K562 (cell line): ENCODE measurements at regions not wholly inside any gene's neighbourhood (a gene's known extent, or its start where the extent isn't known, plus 50 kb on each side); places are given as distances from the start of the nearest gene placed in this dataset.

ENCODE experiments used
- CBFA2T3 ChIP-seq: fragments of 450-650 bp; IDR thresholded peaks from 2 replicates; pipeline ENCODE4 v1.6.1; 2017
- CXXC5 ChIP-seq: fragments of 250-450 bp; sonication (Bioruptor Pico); IDR thresholded peaks from 2 replicates; pipeline ENCODE4 v1.8.0; 2022; ENCODE audit warnings: inconsistent platforms, mild to moderate bottlenecking, moderate library complexity
- HDAC2 ChIP-seq: fragments of 450-650 bp; IDR thresholded peaks from 2 replicates; pipeline ENCODE4 v1.6.1; 2016; ENCODE audit warnings: mild to moderate bottlenecking
- KLF13 ChIP-seq: fragments of 450-650 bp; IDR thresholded peaks from 2 replicates; pipeline ENCODE4 v1.6.1; 2016; ENCODE audit warnings: missing genetic modification characterization, low read depth, mild to moderate bottlenecking, missing compliant biosample characterization, moderate library complexity, borderline replicate concordance
- ZNF146 ChIP-seq: IDR thresholded peaks from one replicate; pipeline ENCODE4 v1.6.1; 2018; ENCODE audit warnings: missing compliant biosample characterization; ENCODE audit not compliant: unreplicated experiment
- ZNF253 ChIP-seq: fragments of 250-450 bp; sonication (Bioruptor Pico); conservative IDR thresholded peaks from 2 replicates; pipeline ENCODE4 v1.6.1; 2021; ENCODE audit warnings: mild to moderate bottlenecking
- ZNF324 ChIP-seq: fragments of 250-450 bp; sonication (Bioruptor Pico); IDR thresholded peaks from 2 replicates; pipeline ENCODE4 v1.4.0; 2020; ENCODE audit warnings: mild to moderate bottlenecking
- TF ChIP-seq, protein P1 (sequence below), 2 experiments: fragments of 450-650 bp; formaldehyde crosslinking in 1 of 2; IDR thresholded peaks; 2 replicates each; pipeline versions ENCODE4 v1.4.0 to v1.6.1; 2014 to 2020; ENCODE audit warnings: mild to moderate bottlenecking in 2 of 2, borderline replicate concordance in 1 of 2, low read depth in 1 of 2
- TF ChIP-seq, protein P2 (sequence below), 2 experiments: fragments of 450-650 bp; conservative IDR thresholded peaks; 2 replicates each; pipeline ENCODE4 v1.6.1; 2017; ENCODE audit warnings: mild to moderate bottlenecking in 2 of 2, moderate library complexity in 2 of 2
- TF ChIP-seq, protein P3 (sequence below): sonication (generic); formaldehyde crosslinking; IDR thresholded peaks from 2 replicates; pipeline ENCODE4 v1.8.0; 2023; ENCODE audit warnings: mild to moderate bottlenecking, missing genetic modification reagents

DNA sequence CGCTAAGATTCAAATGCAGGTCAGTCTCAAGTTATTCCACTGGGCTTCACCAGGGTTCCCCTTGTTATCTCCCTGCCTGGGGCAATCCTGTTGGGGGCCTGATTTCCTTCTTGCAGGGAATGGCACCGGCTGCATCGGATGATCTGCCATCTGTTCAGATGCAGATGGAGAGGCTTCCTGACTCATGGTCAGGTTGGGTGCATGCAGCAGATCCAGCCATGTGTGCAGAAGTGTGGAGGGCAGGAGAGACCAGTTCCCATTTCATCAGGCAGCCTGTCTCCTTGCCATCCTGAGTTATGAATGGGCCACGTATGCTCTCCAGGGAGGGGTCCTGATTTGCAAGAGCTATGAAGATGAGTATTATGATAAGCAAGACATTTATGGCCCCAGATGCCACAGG lies 161.2 kb upstream of the PLET1 start (continued):
- TF ChIP-seq, protein P1, sequence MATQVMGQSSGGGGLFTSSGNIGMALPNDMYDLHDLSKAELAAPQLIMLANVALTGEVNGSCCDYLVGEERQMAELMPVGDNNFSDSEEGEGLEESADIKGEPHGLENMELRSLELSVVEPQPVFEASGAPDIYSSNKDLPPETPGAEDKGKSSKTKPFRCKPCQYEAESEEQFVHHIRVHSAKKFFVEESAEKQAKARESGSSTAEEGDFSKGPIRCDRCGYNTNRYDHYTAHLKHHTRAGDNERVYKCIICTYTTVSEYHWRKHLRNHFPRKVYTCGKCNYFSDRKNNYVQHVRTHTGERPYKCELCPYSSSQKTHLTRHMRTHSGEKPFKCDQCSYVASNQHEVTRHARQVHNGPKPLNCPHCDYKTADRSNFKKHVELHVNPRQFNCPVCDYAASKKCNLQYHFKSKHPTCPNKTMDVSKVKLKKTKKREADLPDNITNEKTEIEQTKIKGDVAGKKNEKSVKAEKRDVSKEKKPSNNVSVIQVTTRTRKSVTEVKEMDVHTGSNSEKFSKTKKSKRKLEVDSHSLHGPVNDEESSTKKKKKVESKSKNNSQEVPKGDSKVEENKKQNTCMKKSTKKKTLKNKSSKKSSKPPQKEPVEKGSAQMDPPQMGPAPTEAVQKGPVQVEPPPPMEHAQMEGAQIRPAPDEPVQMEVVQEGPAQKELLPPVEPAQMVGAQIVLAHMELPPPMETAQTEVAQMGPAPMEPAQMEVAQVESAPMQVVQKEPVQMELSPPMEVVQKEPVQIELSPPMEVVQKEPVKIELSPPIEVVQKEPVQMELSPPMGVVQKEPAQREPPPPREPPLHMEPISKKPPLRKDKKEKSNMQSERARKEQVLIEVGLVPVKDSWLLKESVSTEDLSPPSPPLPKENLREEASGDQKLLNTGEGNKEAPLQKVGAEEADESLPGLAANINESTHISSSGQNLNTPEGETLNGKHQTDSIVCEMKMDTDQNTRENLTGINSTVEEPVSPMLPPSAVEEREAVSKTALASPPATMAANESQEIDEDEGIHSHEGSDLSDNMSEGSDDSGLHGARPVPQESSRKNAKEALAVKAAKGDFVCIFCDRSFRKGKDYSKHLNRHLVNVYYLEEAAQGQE (IDR thresholded peaks at IDR 0.05; ENCODE audit: borderline replicate concordance): no peak
- TF ChIP-seq, protein P1 (CRISPR knock-in tag; IDR thresholded peaks at IDR 0.05; ENCODE audit: low read depth): no peak
- no peak for TF ChIP-seq CBFA2T3
- no peak for TF ChIP-seq HDAC2
- no peak for TF ChIP-seq KLF13
- TF ChIP-seq CXXC5 (CRISPR knock-in tag): no peak
- TF ChIP-seq, protein P2, sequence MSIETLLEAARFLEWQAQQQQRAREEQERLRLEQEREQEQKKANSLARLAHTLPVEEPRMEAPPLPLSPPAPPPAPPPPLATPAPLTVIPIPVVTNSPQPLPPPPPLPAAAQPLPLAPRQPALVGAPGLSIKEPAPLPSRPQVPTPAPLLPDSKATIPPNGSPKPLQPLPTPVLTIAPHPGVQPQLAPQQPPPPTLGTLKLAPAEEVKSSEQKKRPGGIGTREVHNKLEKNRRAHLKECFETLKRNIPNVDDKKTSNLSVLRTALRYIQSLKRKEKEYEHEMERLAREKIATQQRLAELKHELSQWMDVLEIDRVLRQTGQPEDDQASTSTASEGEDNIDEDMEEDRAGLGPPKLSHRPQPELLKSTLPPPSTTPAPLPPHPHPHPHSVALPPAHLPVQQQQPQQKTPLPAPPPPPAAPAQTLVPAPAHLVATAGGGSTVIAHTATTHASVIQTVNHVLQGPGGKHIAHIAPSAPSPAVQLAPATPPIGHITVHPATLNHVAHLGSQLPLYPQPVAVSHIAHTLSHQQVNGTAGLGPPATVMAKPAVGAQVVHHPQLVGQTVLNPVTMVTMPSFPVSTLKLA (conservative IDR thresholded peaks at IDR 0.05): no peak
- no peak for TF ChIP-seq ZNF146 (CRISPR knock-in tag)
- no peak for TF ChIP-seq ZNF253
- TF ChIP-seq, protein P3, sequence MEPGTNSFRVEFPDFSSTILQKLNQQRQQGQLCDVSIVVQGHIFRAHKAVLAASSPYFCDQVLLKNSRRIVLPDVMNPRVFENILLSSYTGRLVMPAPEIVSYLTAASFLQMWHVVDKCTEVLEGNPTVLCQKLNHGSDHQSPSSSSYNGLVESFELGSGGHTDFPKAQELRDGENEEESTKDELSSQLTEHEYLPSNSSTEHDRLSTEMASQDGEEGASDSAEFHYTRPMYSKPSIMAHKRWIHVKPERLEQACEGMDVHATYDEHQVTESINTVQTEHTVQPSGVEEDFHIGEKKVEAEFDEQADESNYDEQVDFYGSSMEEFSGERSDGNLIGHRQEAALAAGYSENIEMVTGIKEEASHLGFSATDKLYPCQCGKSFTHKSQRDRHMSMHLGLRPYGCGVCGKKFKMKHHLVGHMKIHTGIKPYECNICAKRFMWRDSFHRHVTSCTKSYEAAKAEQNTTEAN: no peak
- TF ChIP-seq ZNF324 (CRISPR knock-in tag): no peak
